ENCODE measurements at regions not wholly inside any gene's neighbourhood (a gene's known extent, or its start where the extent isn't known, plus 50 kb on each side); places are given as distances from the start of the nearest gene placed in this dataset.

- no peaks in the 10 kb centered on the region for H3K4me1 Mint-ChIP-seq
- H3K9me3 Mint-ChIP-seq, result peaks cover 13 to 17% of the 10 kb centered on the region in 2 donors
- H3K4me3 ChIP-seq (ENCODE audit: low read length), result no peak overlapping the region
- no peak overlapping the region for H3K27ac ChIP-seq (ENCODE audit: low read length)
- H3K36me3 Mint-ChIP-seq, result peaks cover 11% of the 10 kb centered on the region
- no peak overlapping the region for H3K4me3 Mint-ChIP-seq
- no peaks in the 10 kb centered on the region for H3K9me3 ChIP-seq (ENCODE audit: control insufficient read depth, insufficient read depth, low read length)
- no peaks in the 10 kb centered on the region for H3K36me3 ChIP-seq (ENCODE audit: control insufficient read depth, insufficient read depth, low read length)
- no peaks in the 10 kb centered on the region for H3K27me3 ChIP-seq (ENCODE audit: control insufficient read depth, insufficient read depth, low read length)
- no peaks in the 10 kb centered on the region for H3K27me3 Mint-ChIP-seq (ENCODE audit: low read depth in 2 of 2)
- WGBS (ENCODE audit: insufficient coverage), result 66% methylated on average over 1 of the region's 1 CpG
- no peak for ATAC-seq
- H3K4me1 ChIP-seq (ENCODE audit: control insufficient read depth, insufficient read depth, low read length), result no peaks in the 10 kb centered on the region
- intact Hi-C loops (cut with micrococcal nuclease), result no loop called here
- H3K27ac Mint-ChIP-seq, result no peak overlapping the region
- no peak for TF ChIP-seq CTCF (IDR thresholded peaks at IDR 0.05)
- DNase-seq, result no peak
Measured at GRCh38 chr10:65769828-65770227, 1156.0 kb upstream of the LRRTM3 start.

- DNase-seq (no peak), ATAC-seq (no peak)
- Mint-ChIP-seq H3K4me1 (no peaks in the 10 kb centered on the region), H3K27ac (no peak overlapping the region), H3K27me3 (ENCODE audit: low read depth in 2 of 2) (no peaks in the 10 kb centered on the region), H3K4me3 (no peak overlapping the region), H3K9me3 (peaks cover 12 to 19% of the 10 kb centered on the region in 2 donors), H3K36me3 (peaks cover 12% of the 10 kb centered on the region)
- Histone ChIP-seq H3K27me3 (ENCODE audit: control insufficient read depth, insufficient read depth, low read length) (no peaks in the 10 kb centered on the region), H3K36me3 (ENCODE audit: control insufficient read depth, insufficient read depth, low read length) (no peaks in the 10 kb centered on the region), H3K27ac (ENCODE audit: low read length) (no peak overlapping the region), H3K9me3 (ENCODE audit: control insufficient read depth, insufficient read depth, low read length) (peaks cover 14% of the 10 kb centered on the region), H3K4me3 (ENCODE audit: low read length) (no peak overlapping the region), H3K4me1 (ENCODE audit: control insufficient read depth, insufficient read depth, low read length) (no peaks in the 10 kb centered on the region)
- WGBS (ENCODE audit: insufficient coverage), result 90% methylated on average over 6 of the region's 6 CpGs
- intact Hi-C loops (cut with micrococcal nuclease), result no loop called here
- no peak for TF ChIP-seq CTCF (IDR thresholded peaks at IDR 0.05)
Measured at GRCh38 chr10:65778753-65779152, 1147.1 kb upstream of the LRRTM3 start.

GRCh38 chr10:65779985-65780384 is 1145.9 kb upstream of the LRRTM3 start:
- Mint-ChIP-seq H3K27ac (no peak overlapping the region), H3K27me3 (ENCODE audit: low read depth in 2 of 2) (no peaks in the 10 kb centered on the region), H3K4me1 (no peaks in the 10 kb centered on the region), H3K36me3 (no peaks in the 10 kb centered on the region), H3K9me3 (peaks cover 8 to 16% of the 10 kb centered on the region in 2 donors), H3K4me3 (no peak overlapping the region)
- WGBS (ENCODE audit: insufficient coverage), result 92% methylated on average over 5 of the region's 5 CpGs
- DNase-seq, result no peak
- ATAC-seq, result no peak
- Histone ChIP-seq H3K27me3 (ENCODE audit: control insufficient read depth, insufficient read depth, low read length) (no peaks in the 10 kb centered on the region), H3K4me1 (ENCODE audit: control insufficient read depth, insufficient read depth, low read length) (no peaks in the 10 kb centered on the region), H3K9me3 (ENCODE audit: control insufficient read depth, insufficient read depth, low read length) (peaks cover 14% of the 10 kb centered on the region), H3K36me3 (ENCODE audit: control insufficient read depth, insufficient read depth, low read length) (no peaks in the 10 kb centered on the region), H3K27ac (ENCODE audit: low read length) (no peak overlapping the region), H3K4me3 (ENCODE audit: low read length) (no peak overlapping the region)
- intact Hi-C loops (cut with micrococcal nuclease), result no loop called here
- TF ChIP-seq CTCF (IDR thresholded peaks at IDR 0.05), result no peak

- 96% methylated on average over 2 of the region's 2 CpGs for WGBS (ENCODE audit: insufficient coverage)
- H3K9me3 Mint-ChIP-seq, result peaks cover 11 to 20% of the 10 kb centered on the region in 2 donors
- DNase-seq (no peak), ATAC-seq (no peak)
- no peaks in the 10 kb centered on the region for H3K9me3 ChIP-seq (ENCODE audit: control insufficient read depth, insufficient read depth, low read length)
- no peaks in the 10 kb centered on the region for H3K4me1 ChIP-seq (ENCODE audit: control insufficient read depth, insufficient read depth, low read length)
- no peaks in the 10 kb centered on the region for H3K27me3 ChIP-seq (ENCODE audit: control insufficient read depth, insufficient read depth, low read length)
- TF ChIP-seq CTCF (IDR thresholded peaks at IDR 0.05), result no peak
- no peak overlapping the region for H3K27ac Mint-ChIP-seq
- H3K4me3 Mint-ChIP-seq, result no peak overlapping the region
- no peaks in the 10 kb centered on the region for H3K4me1 Mint-ChIP-seq
- H3K27ac ChIP-seq (ENCODE audit: low read length), result no peak overlapping the region
- no peaks in the 10 kb centered on the region for H3K36me3 Mint-ChIP-seq
- no peaks in the 10 kb centered on the region for H3K27me3 Mint-ChIP-seq (ENCODE audit: low read depth in 2 of 2)
- intact Hi-C loops (cut with micrococcal nuclease), result no loop called here
- H3K36me3 ChIP-seq (ENCODE audit: control insufficient read depth, insufficient read depth, low read length), result no peaks in the 10 kb centered on the region
- no peak overlapping the region for H3K4me3 ChIP-seq (ENCODE audit: low read length)
Measured at GRCh38 chr10:65786279-65786678, 1139.6 kb upstream of the LRRTM3 start.

Measured in natural killer cell (primary cell).